GM12892 (cell line): ENCODE measurements at regions not wholly inside any gene's neighbourhood (a gene's known extent, or its start where the extent isn't known, plus 50 kb on each side); places are given as distances from the start of the nearest gene placed in this dataset.

Experiments
- POLR2A ChIP-seq: IDR thresholded peaks from 2 replicates; pipeline ENCODE4 v1.6.1; 2011; ENCODE audit warnings: low read depth, low read length, control low read depth
- POLR2AphosphoS5 ChIP-seq: IDR thresholded peaks from 2 replicates; pipeline ENCODE4 v1.6.1; 2011; ENCODE audit warnings: low read depth, low read length, control low read depth
- TAF1 ChIP-seq: IDR thresholded peaks from 2 replicates; pipeline ENCODE4 v1.6.1; 2011; ENCODE audit warnings: low read depth, mild to moderate bottlenecking, control low read depth, low read length, borderline replicate concordance

- TF ChIP-seq POLR2A: no peak
- no peak for TF ChIP-seq POLR2AphosphoS5
- no peak for TF ChIP-seq TAF1
Measured at GRCh38 chr20:22101606-22102005, 396.1 kb downstream of the PAX1 start.
